ENCODE measurements at regions not wholly inside any gene's neighbourhood (a gene's known extent, or its start where the extent isn't known, plus 50 kb on each side); places are given as distances from the start of the nearest gene placed in this dataset.

- intact Hi-C loops (cut with DNase I; ENCODE audit: low total_unique reads) = no loop called here
- peaks cover 0 to 58% (median 24%) of the 10 kb centered on the region in 4 donors for H3K4me1 ChIP-seq
- H3K9me3 ChIP-seq = no peaks in the 10 kb centered on the region
- no peaks in the 10 kb centered on the region for H3K27me3 ChIP-seq
- H3K4me3 ChIP-seq = no peak overlapping the region
- peak in 1 of 2 donors; percentile 34 for DNase-seq
- no peak for TF ChIP-seq POLR2A (IDR thresholded peaks at IDR 0.05)
- TF ChIP-seq EP300 (IDR thresholded peaks at IDR 0.05) = no peak
- TF ChIP-seq POLR2AphosphoS5 (IDR thresholded peaks at IDR 0.05) = no peak
- TF ChIP-seq, protein P1, sequence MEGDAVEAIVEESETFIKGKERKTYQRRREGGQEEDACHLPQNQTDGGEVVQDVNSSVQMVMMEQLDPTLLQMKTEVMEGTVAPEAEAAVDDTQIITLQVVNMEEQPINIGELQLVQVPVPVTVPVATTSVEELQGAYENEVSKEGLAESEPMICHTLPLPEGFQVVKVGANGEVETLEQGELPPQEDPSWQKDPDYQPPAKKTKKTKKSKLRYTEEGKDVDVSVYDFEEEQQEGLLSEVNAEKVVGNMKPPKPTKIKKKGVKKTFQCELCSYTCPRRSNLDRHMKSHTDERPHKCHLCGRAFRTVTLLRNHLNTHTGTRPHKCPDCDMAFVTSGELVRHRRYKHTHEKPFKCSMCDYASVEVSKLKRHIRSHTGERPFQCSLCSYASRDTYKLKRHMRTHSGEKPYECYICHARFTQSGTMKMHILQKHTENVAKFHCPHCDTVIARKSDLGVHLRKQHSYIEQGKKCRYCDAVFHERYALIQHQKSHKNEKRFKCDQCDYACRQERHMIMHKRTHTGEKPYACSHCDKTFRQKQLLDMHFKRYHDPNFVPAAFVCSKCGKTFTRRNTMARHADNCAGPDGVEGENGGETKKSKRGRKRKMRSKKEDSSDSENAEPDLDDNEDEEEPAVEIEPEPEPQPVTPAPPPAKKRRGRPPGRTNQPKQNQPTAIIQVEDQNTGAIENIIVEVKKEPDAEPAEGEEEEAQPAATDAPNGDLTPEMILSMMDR (IDR thresholded peaks at IDR 0.05) = no peak
- H3K27ac ChIP-seq = peak overlapping the region in 2 of 5 donors; percentile 7 to 36
- H3K36me3 ChIP-seq = no peaks in the 10 kb centered on the region
- WGBS, 5 donors = 60 to 75% (median 69%) methylated on average over 2 of the region's 2 CpGs
Observed at GRCh38 chr2:181779288-181780021, 99.1 kb upstream of the NEUROD1 start.

- Histone ChIP-seq H3K27me3 (no peaks in the 10 kb centered on the region), H3K27ac (peak overlapping the region in 3 of 5 donors; percentile 7 to 36 (median 31)), H3K36me3 (no peaks in the 10 kb centered on the region), H3K9me3 (no peaks in the 10 kb centered on the region), H3K4me3 (no peak overlapping the region), H3K4me1 (peaks cover 0 to 65% (median 27%) of the 10 kb centered on the region in 4 donors)
- DNase-seq = peak in 1 of 2 donors; percentile 82
- intact Hi-C loops (cut with DNase I; ENCODE audit: low total_unique reads) = no loop called here
- WGBS, 5 donors = 63 to 74% (median 69%) methylated on average over 1 of the region's 1 CpG
- TF ChIP-seq, protein P1 (IDR thresholded peaks at IDR 0.05) = no peak
- TF ChIP-seq EP300 (IDR thresholded peaks at IDR 0.05) (no peak), POLR2AphosphoS5 (IDR thresholded peaks at IDR 0.05) (no peak), POLR2A (IDR thresholded peaks at IDR 0.05) (no peak)
Observed at GRCh38 chr2:181780047-181780651, 99.8 kb upstream of the NEUROD1 start.

GRCh38 chr2:181780657-181781056 is 100.3 kb upstream of the NEUROD1 start:
- Histone ChIP-seq H3K4me3 (no peak overlapping the region), H3K27ac (peak overlapping the region in 3 of 5 donors; percentile 7 to 31 (median 27)), H3K4me1 (peaks cover 0 to 66% (median 27%) of the 10 kb centered on the region in 4 donors), H3K9me3 (no peaks in the 10 kb centered on the region), H3K27me3 (no peaks in the 10 kb centered on the region), H3K36me3 (no peaks in the 10 kb centered on the region)
- intact Hi-C loops (cut with DNase I; ENCODE audit: low total_unique reads) = no loop called here
- DNase-seq = no peak
- TF ChIP-seq, protein P1 (IDR thresholded peaks at IDR 0.05) = no peak
- no peak for TF ChIP-seq POLR2AphosphoS5 (IDR thresholded peaks at IDR 0.05)
- TF ChIP-seq POLR2A (IDR thresholded peaks at IDR 0.05) = no peak
- TF ChIP-seq EP300 (IDR thresholded peaks at IDR 0.05) = no peak

- Histone ChIP-seq H3K36me3 (no peaks in the 10 kb centered on the region), H3K4me1 (peaks cover 0 to 66% (median 27%) of the 10 kb centered on the region in 4 donors), H3K27me3 (no peaks in the 10 kb centered on the region), H3K27ac (peak overlapping the region in 2 of 5 donors; percentile 27 to 31), H3K4me3 (no peak overlapping the region), H3K9me3 (no peaks in the 10 kb centered on the region)
- no peak for TF ChIP-seq POLR2AphosphoS5 (IDR thresholded peaks at IDR 0.05)
- TF ChIP-seq EP300 (IDR thresholded peaks at IDR 0.05) = no peak
- TF ChIP-seq POLR2A (IDR thresholded peaks at IDR 0.05) = no peak
- TF ChIP-seq, protein P1 (IDR thresholded peaks at IDR 0.05) = no peak
- intact Hi-C loops (cut with DNase I; ENCODE audit: low total_unique reads) = no loop called here
- DNase-seq = no peak
Observed at GRCh38 chr2:181781078-181781786, 100.9 kb upstream of the NEUROD1 start.

All from stomach (tissue), 8 donors.